IMR-90 (cell line): ENCODE measurements at regions not wholly inside any gene's neighbourhood (a gene's known extent, or its start where the extent isn't known, plus 50 kb on each side); places are given as distances from the start of the nearest gene placed in this dataset.

ENCODE experiments used
- ATAC-seq: fragments of 200-7000 bp; cut with Tn5 transposase; 2 replicates; pipeline ENCODE4 v1.9.1; 2020; ENCODE audit warnings: low read depth, mild to moderate bottlenecking, moderate library complexity
- BruUV-seq: library from RNA; stranded (reverse); fragments of 400-500 nt; replicated peaks from 2 replicates; lab custom pipeline; 2021; lab: Mats Ljungman, UMichigan
- CTCF ChIA-PET: fragments of 300-600 bp; formaldehyde crosslinking; extraction: SDS; loops from one replicate; lab custom pipeline; 2021; ENCODE audit warnings: antibody characterized with exemption; lab: Yijun Ruan, JAX
- POLR2A ChIA-PET: fragments of 300-600 bp; sonication (Branson Sonifier 250); formaldehyde crosslinking; loops from one replicate; lab custom pipeline; 2022; ENCODE audit warnings: antibody characterized with exemption; ENCODE audit not compliant: unreplicated experiment; lab: Charles Lee
- DNase-seq: peaks from one replicate; pipeline ENCODE4 v3.0.0; 2013
- H2AFZ ChIP-seq: replicated peaks from 2 replicates; pipeline ENCODE3; 2013; ENCODE audit warnings: low read length, mild to moderate bottlenecking; ENCODE audit not compliant: poor library complexity
- H2AK5ac ChIP-seq: 2 replicates; pipeline ENCODE4 v1.6.1; 2013; ENCODE audit warnings: low read depth, low read length, inconsistent platforms
- H2AK9ac ChIP-seq: replicated peaks from 2 replicates; pipeline ENCODE3; 2013; ENCODE audit warnings: mild to moderate bottlenecking, low read depth, low read length, moderate library complexity; ENCODE audit not compliant: poor library complexity
- H2BK120ac ChIP-seq: 2 replicates; pipeline ENCODE4 v1.6.1; 2013; ENCODE audit warnings: low read depth, low read length, inconsistent platforms
- H2BK15ac ChIP-seq: 3 replicates; pipeline ENCODE4 v1.6.1; 2013; ENCODE audit warnings: low read depth, low read length, inconsistent platforms
- H2BK20ac ChIP-seq: 2 replicates; pipeline ENCODE4 v1.6.1; 2013; ENCODE audit warnings: low read depth, mild to moderate bottlenecking, inconsistent platforms, low read length, moderate library complexity
- H2BK5ac ChIP-seq: 2 replicates; pipeline ENCODE4 v1.6.1; 2013; ENCODE audit warnings: mild to moderate bottlenecking, low read depth, low read length, inconsistent platforms; ENCODE audit not compliant: poor library complexity, severe bottlenecking
- H3K14ac ChIP-seq: replicated peaks from 2 replicates; pipeline ENCODE4 v1.6.1; 2013; ENCODE audit warnings: low read depth, low read length, inconsistent platforms
- H3K18ac ChIP-seq: 2 replicates; pipeline ENCODE4 v1.6.1; 2013; ENCODE audit warnings: low read depth, low read length, control low read depth
- H3K23ac ChIP-seq: 2 replicates; pipeline ENCODE4 v1.6.1; 2013; ENCODE audit warnings: low read depth, low read length, inconsistent platforms
- H3K27ac ChIP-seq: 2 replicates; pipeline ENCODE4 v1.5.1; 2013; ENCODE audit warnings: mild to moderate bottlenecking, control low read depth, low read length; ENCODE audit not compliant: insufficient read depth
- H3K27me3 ChIP-seq: 2 replicates; pipeline ENCODE4 v1.6.1; 2013; ENCODE audit warnings: low read length; ENCODE audit not compliant: control insufficient read depth, insufficient read depth
- H3K36me3 ChIP-seq: 2 replicates; pipeline ENCODE4 v1.6.1; 2013; ENCODE audit warnings: low read length, mixed read lengths; ENCODE audit not compliant: control insufficient read depth, insufficient read depth
- H3K4ac ChIP-seq: 2 replicates; pipeline ENCODE4 v1.6.1; 2013; ENCODE audit warnings: low read depth, low read length, inconsistent platforms
- H3K4me1 ChIP-seq: 2 replicates; pipeline ENCODE4 v1.6.1; 2013; ENCODE audit warnings: low read length, mixed read lengths; ENCODE audit not compliant: control insufficient read depth, insufficient read depth
- H3K4me2 ChIP-seq: 2 replicates; pipeline ENCODE4 v1.6.1; 2013; ENCODE audit warnings: low read depth, mild to moderate bottlenecking, control low read depth, low read length, moderate library complexity
- H3K4me3 ChIP-seq: 2 replicates; pipeline ENCODE4 v1.5.1; 2013; ENCODE audit warnings: low read depth, mild to moderate bottlenecking, control low read depth, low read length, moderate library complexity; ENCODE audit not compliant: insufficient read depth
- H3K56ac ChIP-seq: 2 replicates; pipeline ENCODE4 v1.6.1; 2013; ENCODE audit warnings: low read length, inconsistent platforms; ENCODE audit not compliant: insufficient read depth; ENCODE audit errors: extremely low read depth
- H3K79me1 ChIP-seq, 2 experiments: 2 replicates each; pipeline ENCODE4 v1.6.1; 2013; ENCODE audit warnings: low read length in 2 of 2, inconsistent platforms in 1 of 2, low read depth in 1 of 2
- H3K9ac ChIP-seq: 2 replicates; pipeline ENCODE4 v1.6.1; 2013; ENCODE audit warnings: low read depth, low read length, control low read depth
- H3K9me1 ChIP-seq: 2 replicates; pipeline ENCODE4 v1.6.1; 2013; ENCODE audit warnings: low read length, inconsistent platforms; ENCODE audit not compliant: insufficient read depth
- H3K9me3 ChIP-seq: 2 replicates; pipeline ENCODE4 v1.6.1; 2013; ENCODE audit warnings: low read length; ENCODE audit not compliant: control insufficient read depth, insufficient read depth
- H4K20me1 ChIP-seq: 2 replicates; pipeline ENCODE4 v1.6.1; 2013; ENCODE audit warnings: low read length, inconsistent platforms; ENCODE audit not compliant: insufficient read depth
- H4K5ac ChIP-seq: 2 replicates; pipeline ENCODE4 v1.6.1; 2013; ENCODE audit warnings: mild to moderate bottlenecking, low read depth, low read length, control low read depth
- H4K8ac ChIP-seq, 2 experiments: 2 replicates each; pipeline ENCODE4 v1.6.1; 2013; ENCODE audit warnings: low read depth in 2 of 2, low read length in 2 of 2, control low read depth in 1 of 2, inconsistent platforms in 1 of 2
- H4K91ac ChIP-seq: 2 replicates; pipeline ENCODE4 v1.6.1; 2013; ENCODE audit warnings: low read depth, low read length, inconsistent platforms; ENCODE audit not compliant: insufficient read depth
- CHD1 ChIP-seq: IDR thresholded peaks from 2 replicates; pipeline ENCODE4 v1.6.1; 2012; ENCODE audit warnings: low read depth, low read length, improper control_type of control experiment
- ELK1 ChIP-seq: fragments of 150-350 bp; IDR thresholded peaks from 2 replicates; pipeline ENCODE4 v1.6.1; 2016; ENCODE audit warnings: low read depth, mild to moderate bottlenecking, low read length, moderate library complexity, borderline replicate concordance
- MAFK ChIP-seq: IDR thresholded peaks from 2 replicates; pipeline ENCODE4 v1.6.1; 2012; ENCODE audit warnings: low read depth, low read length, improper control_type of control experiment
- RAD21 ChIP-seq: IDR thresholded peaks from 2 replicates; pipeline ENCODE4 v1.6.1; 2012; ENCODE audit warnings: low read length, improper control_type of control experiment
- WGBS, 2 experiments: methylation state at CpG; one replicate each; pipeline versions ENCODE4 v1.1.5 to v1.1.7; 2013; ENCODE audit warnings: missing lambda C conversion rate in 2 of 2; ENCODE audit not compliant: insufficient read length in 1 of 2; ENCODE audit errors: extremely low coverage in 2 of 2; 5-methylcytosine and 5-hydroxymethylcytosine counted together
- dilution Hi-C: fragments of 300-500 bp; cut with HindIII; formaldehyde crosslinking; loops from one replicate; pipeline ENCODE4 v1.14.3; 2018; ENCODE audit warnings: low sequenced_read_pairs; ENCODE audit not compliant: unreplicated experiment
- in situ Hi-C: fragments of 300-500 bp; cut with MboI; formaldehyde crosslinking; loops from 3 replicates; pipeline ENCODE4 v1.14.3; 2019; ENCODE audit warnings: low sequenced_read_pairs, inconsistent platforms, mixed read lengths
- intact Hi-C: fragments of 100-400 bp; cut with micrococcal nuclease; formaldehyde crosslinking; loops from 2 replicates; pipeline ENCODE4 v1.10.0; 2022

GRCh38 chr15:95563634-95564033 lies 766.9 kb upstream of the NR2F2 start:
- Histone ChIP-seq H3K14ac (no peak overlapping the region), H3K56ac (no peak overlapping the region), H2AFZ (no peak overlapping the region), H2BK120ac (peak overlapping the region; percentile 40; the same call in 1 of the 2 replicates), H3K23ac (no peak overlapping the region), H4K91ac (no peak overlapping the region), H2AK5ac (no peak overlapping the region), H4K5ac (no peak overlapping the region), H3K27me3 (no peaks in the 10 kb centered on the region), H2BK5ac (no peak overlapping the region), H4K20me1 (no peaks in the 10 kb centered on the region), H3K27ac (no peak overlapping the region), H2BK20ac (peak overlapping the region; percentile 34; the same call in 1 of the 2 replicates), H3K4me2 (no peak overlapping the region), H3K4me3 (no peak overlapping the region), H3K9ac (no peak overlapping the region), H3K36me3 (no peaks in the 10 kb centered on the region), H3K9me3 (no peaks in the 10 kb centered on the region), H3K9me1 (peaks cover 3% of the 10 kb centered on the region; the same call in 1 of the 2 replicates), H2BK15ac (no peak overlapping the region), H3K79me1 (no peaks in the 10 kb centered on the region), H4K8ac (no peak overlapping the region), H3K4me1 (peaks cover 9% of the 10 kb centered on the region; the same call in 1 of the 2 replicates), H3K4ac (no peak overlapping the region), H3K18ac (no peak overlapping the region), H2AK9ac (no peak overlapping the region)
- CTCF ChIA-PET, result no interaction called here
- no TSS peak for BruUV-seq
- dilution Hi-C loops (no loop called here), intact Hi-C loops (no loop called here), in situ Hi-C loops (loop anchor here (25.0 kb wide), 1 partner anchor 774 kb away; the partner anchor contains the start of gene NR2F2)
- no peak for TF ChIP-seq CHD1
- no peak for TF ChIP-seq ELK1
- no peak for TF ChIP-seq RAD21
- no peak for TF ChIP-seq MAFK
- no peak for ATAC-seq
- DNase-seq, result no peak
- POLR2A ChIA-PET, result no interaction called here
- WGBS, 2 experiments, result no CpG with 5 or more reads among the region's 5 CpGs
